Testis (tissue), 2 donors: ENCODE measurements at regions not wholly inside any gene's neighbourhood (a gene's known extent, or its start where the extent isn't known, plus 50 kb on each side); places are given as distances from the start of the nearest gene placed in this dataset.

Source experiments
- DNase-seq: peaks from one replicate; pipeline ENCODE4 v3.0.0-alpha.2; 2019
- H3K27ac ChIP-seq, 2 donors: fragments of 200-600 bp; sonication (generic); one replicate each; pipeline ENCODE4 v1.5.1; 2019
- H3K27me3 ChIP-seq: fragments of 200-600 bp; sonication (generic); one replicate; pipeline ENCODE4 v1.5.1; 2019
- H3K36me3 ChIP-seq: fragments of 200-600 bp; sonication (generic); one replicate; pipeline ENCODE4 v1.5.1; 2017; ENCODE audit warnings: low read depth; ENCODE audit errors: missing control alignments
- H3K4me1 ChIP-seq: fragments of 200-600 bp; sonication (generic); one replicate; pipeline ENCODE4 v1.5.1; 2019
- H3K4me3 ChIP-seq, 2 donors: fragments of 200-600 bp; sonication (generic); one replicate each; pipeline ENCODE4 v1.5.1; 2017 to 2019
- H3K9me3 ChIP-seq: fragments of 200-600 bp; sonication (generic); one replicate; pipeline ENCODE4 v1.5.1; 2017
- POLR2A ChIP-seq: fragments of 450-650 bp; IDR thresholded peaks from one replicate; pipeline ENCODE4 v1.6.1; 2017; ENCODE audit warnings: antibody characterized with exemption, mild to moderate bottlenecking, moderate library complexity
- WGBS, 2 donors: methylation state at CpG; one replicate each; pipeline ENCODE4 v1.1.5; 2018; 5-methylcytosine and 5-hydroxymethylcytosine counted together
- intact Hi-C: fragments of 100-400 bp; cut with DNase I; formaldehyde crosslinking; loops from one replicate; pipeline ENCODE4 v1.15.1; 2023; ENCODE audit warnings: low total_unique reads
- TF ChIP-seq, protein P1 (sequence below), 3 experiments: fragments of 450-650 bp in 2 of 3; fragments of 200-600 bp in 1 of 3; sonication (generic) in 1 of 3; IDR thresholded peaks; one replicate each; pipeline ENCODE4 v1.5.1; 2016 to 2019; ENCODE audit warnings: antibody characterized with exemption in 3 of 3, mild to moderate bottlenecking in 2 of 3, moderate library complexity in 1 of 3

GRCh38 chr15:25548600-25548999 is 109.8 kb upstream of the UBE3A start:
- 82 to 87% methylated on average over 3 of the region's 3 CpGs for WGBS, 2 donors

GRCh38 chr15:25545889-25546288 is 107.1 kb upstream of the UBE3A start:
- H3K27ac ChIP-seq: no peak overlapping the region
- 48 to 51% methylated on average over 3 of the region's 3 CpGs for WGBS, 2 donors
- intact Hi-C loops: no loop called here
- H3K27me3 ChIP-seq: no peaks in the 10 kb centered on the region
- H3K4me3 ChIP-seq: no peak overlapping the region
- no peak for TF ChIP-seq POLR2A
- TF ChIP-seq, protein P1, sequence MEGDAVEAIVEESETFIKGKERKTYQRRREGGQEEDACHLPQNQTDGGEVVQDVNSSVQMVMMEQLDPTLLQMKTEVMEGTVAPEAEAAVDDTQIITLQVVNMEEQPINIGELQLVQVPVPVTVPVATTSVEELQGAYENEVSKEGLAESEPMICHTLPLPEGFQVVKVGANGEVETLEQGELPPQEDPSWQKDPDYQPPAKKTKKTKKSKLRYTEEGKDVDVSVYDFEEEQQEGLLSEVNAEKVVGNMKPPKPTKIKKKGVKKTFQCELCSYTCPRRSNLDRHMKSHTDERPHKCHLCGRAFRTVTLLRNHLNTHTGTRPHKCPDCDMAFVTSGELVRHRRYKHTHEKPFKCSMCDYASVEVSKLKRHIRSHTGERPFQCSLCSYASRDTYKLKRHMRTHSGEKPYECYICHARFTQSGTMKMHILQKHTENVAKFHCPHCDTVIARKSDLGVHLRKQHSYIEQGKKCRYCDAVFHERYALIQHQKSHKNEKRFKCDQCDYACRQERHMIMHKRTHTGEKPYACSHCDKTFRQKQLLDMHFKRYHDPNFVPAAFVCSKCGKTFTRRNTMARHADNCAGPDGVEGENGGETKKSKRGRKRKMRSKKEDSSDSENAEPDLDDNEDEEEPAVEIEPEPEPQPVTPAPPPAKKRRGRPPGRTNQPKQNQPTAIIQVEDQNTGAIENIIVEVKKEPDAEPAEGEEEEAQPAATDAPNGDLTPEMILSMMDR (IDR thresholded peaks at IDR 0.05): no peak
- DNase-seq: no peak
- H3K36me3 ChIP-seq: no peaks in the 10 kb centered on the region
- no peaks in the 10 kb centered on the region for H3K9me3 ChIP-seq
- no peaks in the 10 kb centered on the region for H3K4me1 ChIP-seq

More at GRCh38 chr15:25548600-25548999, 109.8 kb upstream of the UBE3A start:
- DNase-seq: no peak
- Histone ChIP-seq H3K27ac (no peak overlapping the region), H3K27me3 (no peaks in the 10 kb centered on the region), H3K4me3 (no peak overlapping the region), H3K4me1 (no peaks in the 10 kb centered on the region), H3K36me3 (no peaks in the 10 kb centered on the region), H3K9me3 (no peaks in the 10 kb centered on the region)
- intact Hi-C loops: no loop called here
- TF ChIP-seq, protein P1 (IDR thresholded peaks at IDR 0.05): no peak
- TF ChIP-seq POLR2A: no peak

GRCh38 chr15:25545017-25545416 is 106.2 kb upstream of the UBE3A start:
- no peak for DNase-seq
- intact Hi-C loops: no loop called here
- Histone ChIP-seq H3K4me3 (no peak overlapping the region), H3K4me1 (no peaks in the 10 kb centered on the region), H3K9me3 (no peaks in the 10 kb centered on the region), H3K36me3 (no peaks in the 10 kb centered on the region), H3K27me3 (no peaks in the 10 kb centered on the region), H3K27ac (no peak overlapping the region)
- no peak for TF ChIP-seq POLR2A
- TF ChIP-seq, protein P1 (IDR thresholded peaks at IDR 0.05): no peak
- 60 to 67% methylated on average over 1 of the region's 1 CpG for WGBS, 2 donors

GRCh38 chr15:25544076-25544475 is 105.3 kb upstream of the UBE3A start:
- Histone ChIP-seq H3K27me3 (no peaks in the 10 kb centered on the region), H3K4me1 (no peaks in the 10 kb centered on the region), H3K4me3 (no peak overlapping the region), H3K36me3 (no peaks in the 10 kb centered on the region), H3K27ac (no peak overlapping the region), H3K9me3 (no peaks in the 10 kb centered on the region)
- DNase-seq: no peak
- TF ChIP-seq POLR2A: no peak
- TF ChIP-seq, protein P1 (IDR thresholded peaks at IDR 0.05): no peak
- intact Hi-C loops: no loop called here
- 97% methylated on average over 7 of the region's 7 CpGs for WGBS, 2 donors

- H3K36me3 ChIP-seq: no peaks in the 10 kb centered on the region
- H3K27ac ChIP-seq: no peak overlapping the region
- intact Hi-C loops: no loop called here
- 55 to 63% methylated on average over 1 of the region's 1 CpG for WGBS, 2 donors
- TF ChIP-seq POLR2A: no peak
- TF ChIP-seq, protein P1 (IDR thresholded peaks at IDR 0.05): no peak
- H3K9me3 ChIP-seq: no peaks in the 10 kb centered on the region
- H3K27me3 ChIP-seq: no peaks in the 10 kb centered on the region
- H3K4me1 ChIP-seq: no peaks in the 10 kb centered on the region
- DNase-seq: peak; percentile 84
- no peak overlapping the region for H3K4me3 ChIP-seq
Measured at GRCh38 chr15:25543196-25543595, 104.4 kb upstream of the UBE3A start.
